HEK293 (cell line): ENCODE measurements at regions not wholly inside any gene's neighbourhood (a gene's known extent, or its start where the extent isn't known, plus 50 kb on each side); places are given as distances from the start of the nearest gene placed in this dataset.

Experiments
- CTCF ChIA-PET: fragments of 350-600 bp; formaldehyde crosslinking; extraction: SDS; loops from one replicate; lab custom pipeline; 2021; ENCODE audit warnings: antibody characterized with exemption; lab: Yijun Ruan, JAX
- POLR2A ChIA-PET: fragments of 300-600 bp; formaldehyde crosslinking; extraction: SDS; loops from one replicate; lab custom pipeline; 2020; ENCODE audit warnings: antibody characterized with exemption, inconsistent platforms; lab: Yijun Ruan, JAX
- H3K27ac ChIP-seq: fragments of 200-500 bp; sonication (Bioruptor generic); 2 replicates; pipeline ENCODE4 v1.5.1; 2014; ENCODE audit warnings: low read depth, low read length, control low read depth, inconsistent platforms; ENCODE audit errors: extremely low read depth
- H3K36me3 ChIP-seq, 2 experiments: fragments of 200-500 bp in 1 of 2; sonication (Bioruptor generic) in 1 of 2; 1 replicate in 1 of 2; 2 replicates in 1 of 2; pipeline ENCODE4 v1.5.1; 2014 to 2017; ENCODE audit warnings: inconsistent platforms in 2 of 2, low read length in 2 of 2; ENCODE audit not compliant: control insufficient read depth in 2 of 2, insufficient read depth in 1 of 2
- H3K4me1 ChIP-seq: fragments of 200-500 bp; sonication (Bioruptor generic); 2 replicates; pipeline ENCODE4 v1.5.1; 2014; ENCODE audit warnings: mild to moderate bottlenecking, low read length, inconsistent platforms; ENCODE audit not compliant: control insufficient read depth, insufficient read depth
- H3K4me3 ChIP-seq: 2 replicates; pipeline ENCODE4 v1.5.1; 2011; ENCODE audit warnings: low read depth, mild to moderate bottlenecking, control low read depth, low read length, moderate library complexity
- H3K9me3 ChIP-seq: fragments of 200-500 bp; sonication (Bioruptor generic); 2 replicates; pipeline ENCODE4 v1.5.1; 2014; ENCODE audit warnings: low read depth, low read length, inconsistent platforms; ENCODE audit not compliant: control insufficient read depth, insufficient read depth
- EGR2 ChIP-seq: fragments of 450-650 bp; formaldehyde crosslinking; IDR thresholded peaks from 2 replicates; pipeline ENCODE4 v1.5.1; 2016; ENCODE audit warnings: low read depth, missing biosample characterization, missing genetic modification characterization
- HOXD13 ChIP-seq: sonication (generic); formaldehyde crosslinking; IDR thresholded peaks from 2 replicates; pipeline ENCODE4 v1.8.0; 2022; ENCODE audit warnings: missing genetic modification reagents, borderline replicate concordance
- KLF1 ChIP-seq: fragments of 450-650 bp; formaldehyde crosslinking; IDR thresholded peaks from 2 replicates; pipeline ENCODE4 v1.5.1; 2016; ENCODE audit warnings: missing biosample characterization, missing genetic modification characterization
- WT1 ChIP-seq: fragments of 450-650 bp; formaldehyde crosslinking; IDR thresholded peaks from 2 replicates; pipeline ENCODE4 v1.5.1; 2016; ENCODE audit warnings: missing biosample characterization, missing genetic modification characterization
- YY1 ChIP-seq: fragments of 450-650 bp; formaldehyde crosslinking; IDR thresholded peaks from 2 replicates; pipeline ENCODE4 v1.5.1; 2018; ENCODE audit warnings: missing biosample characterization, missing genetic modification characterization
- ZNF155 ChIP-seq: fragments of 450-650 bp; formaldehyde crosslinking; IDR thresholded peaks from 2 replicates; pipeline ENCODE4 v1.5.1; 2016; ENCODE audit warnings: missing biosample characterization, missing genetic modification characterization
- ZNF16 ChIP-seq: fragments of 450-650 bp; formaldehyde crosslinking; IDR thresholded peaks from 2 replicates; pipeline ENCODE4 v1.5.1; 2016; ENCODE audit warnings: low read depth, missing biosample characterization, missing genetic modification characterization
- ZNF211 ChIP-seq: fragments of 450-650 bp; formaldehyde crosslinking; IDR thresholded peaks from 2 replicates; pipeline ENCODE4 v1.5.1; 2016; ENCODE audit warnings: low read depth, missing biosample characterization, missing genetic modification characterization
- ZNF266 ChIP-seq: fragments of 450-650 bp; formaldehyde crosslinking; IDR thresholded peaks from 2 replicates; pipeline ENCODE4 v1.5.1; 2016; ENCODE audit warnings: missing biosample characterization, missing genetic modification characterization, low read depth
- ZNF37A ChIP-seq: fragments of 450-650 bp; IDR thresholded peaks from 2 replicates; pipeline ENCODE4 v1.5.1; 2018; ENCODE audit warnings: missing biosample characterization, missing genetic modification characterization
- ZNF529 ChIP-seq: fragments of 450-650 bp; formaldehyde crosslinking; IDR thresholded peaks from 2 replicates; pipeline ENCODE4 v1.5.1; 2017; ENCODE audit warnings: missing genetic modification characterization, missing biosample characterization; ENCODE audit not compliant: insufficient replicate concordance
- ZNF560 ChIP-seq: fragments of 450-650 bp; formaldehyde crosslinking; IDR thresholded peaks from 2 replicates; pipeline ENCODE4 v1.5.1; 2017; ENCODE audit warnings: missing biosample characterization, missing genetic modification characterization, borderline replicate concordance
- ZNF561 ChIP-seq: fragments of 450-650 bp; IDR thresholded peaks from 2 replicates; pipeline ENCODE4 v1.5.1; 2018; ENCODE audit warnings: missing biosample characterization, missing genetic modification characterization, borderline replicate concordance
- ZNF610 ChIP-seq: fragments of 450-650 bp; formaldehyde crosslinking; IDR thresholded peaks from 2 replicates; pipeline ENCODE4 v1.5.1; 2016; ENCODE audit warnings: missing biosample characterization, missing genetic modification characterization, borderline replicate concordance
- ZNF654 ChIP-seq: fragments of 450-650 bp; formaldehyde crosslinking; IDR thresholded peaks from 2 replicates; pipeline ENCODE4 v1.5.1; 2016; ENCODE audit warnings: low read depth, missing biosample characterization, missing genetic modification characterization
- ZNF777 ChIP-seq: fragments of 450-650 bp; formaldehyde crosslinking; IDR thresholded peaks from 2 replicates; pipeline ENCODE4 v1.5.1; 2017; ENCODE audit warnings: missing biosample characterization, missing genetic modification characterization, borderline replicate concordance
- TF ChIP-seq, protein P1 (sequence below): fragments of 450-650 bp; formaldehyde crosslinking; IDR thresholded peaks from 2 replicates; pipeline ENCODE4 v1.5.1; 2017; ENCODE audit warnings: missing biosample characterization, missing genetic modification characterization
- TF ChIP-seq, protein P2 (sequence below): fragments of 450-650 bp; formaldehyde crosslinking; conservative IDR thresholded peaks from 2 replicates; pipeline ENCODE4 v1.5.1; 2016; ENCODE audit warnings: low read depth, missing biosample characterization, missing genetic modification characterization
- TF ChIP-seq, protein P3 (sequence below): fragments of 450-650 bp; formaldehyde crosslinking; IDR thresholded peaks from 2 replicates; pipeline ENCODE4 v1.5.1; 2016; ENCODE audit warnings: missing biosample characterization, missing genetic modification characterization
- TF ChIP-seq, protein P4 (sequence below): fragments of 450-650 bp; formaldehyde crosslinking; IDR thresholded peaks from 2 replicates; pipeline ENCODE4 v1.5.1; 2016; ENCODE audit warnings: missing biosample characterization, missing genetic modification characterization

DNA sequence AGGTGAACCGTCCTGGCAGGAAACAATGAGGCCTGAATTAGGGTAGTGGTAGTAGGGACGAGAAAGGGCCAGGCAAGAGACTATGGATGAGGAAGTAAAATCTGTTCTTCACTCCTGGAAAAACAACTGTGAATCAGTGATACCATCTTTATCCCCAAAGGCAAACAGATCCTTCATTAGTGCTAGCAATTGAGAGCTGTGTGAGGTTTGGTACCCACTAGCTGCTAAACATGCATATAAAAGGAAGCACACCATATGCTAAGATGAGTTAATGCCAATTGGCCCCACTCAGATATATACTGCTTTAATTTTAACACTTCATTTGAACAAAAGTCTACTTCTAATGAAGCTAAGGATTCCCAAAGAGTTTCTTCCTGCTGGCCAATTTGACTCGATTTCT is 244.8 kb upstream of the NR4A3 start:
- H3K27ac ChIP-seq, result no peak overlapping the region

DNA sequence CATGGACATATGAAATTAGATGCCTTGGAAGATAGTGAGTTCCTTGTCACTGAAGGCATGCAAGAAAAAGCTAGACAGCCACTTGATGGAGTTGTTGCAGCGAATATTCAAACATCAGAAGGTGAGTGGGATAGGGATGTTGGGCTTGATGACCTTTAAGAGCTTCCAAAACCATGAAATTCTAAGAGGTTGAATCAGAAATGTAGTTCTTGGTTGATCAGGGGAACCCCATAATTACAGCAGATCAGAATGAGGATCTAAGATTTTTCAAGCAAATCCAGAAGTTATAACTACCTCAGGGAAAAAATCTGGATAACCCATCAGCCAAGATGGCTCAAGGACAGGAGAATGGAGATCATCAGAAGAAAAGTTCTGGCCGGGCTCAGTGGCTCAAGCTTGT is 244.3 kb upstream of the NR4A3 start:
- no peak overlapping the region for H3K4me3 ChIP-seq
- POLR2A ChIA-PET, result no interaction called here
- no peaks in the 10 kb centered on the region for H3K9me3 ChIP-seq
- no peak overlapping the region for H3K27ac ChIP-seq
- CTCF ChIA-PET, result interaction anchor here (0.5 to 0.8 kb wide), 2 partner anchors 13 to 528 kb away, joined by 3 read pairs; no protein-coding TSS in a partner anchor
- no peaks in the 10 kb centered on the region for H3K4me1 ChIP-seq
- no peaks in the 10 kb centered on the region for H3K36me3 ChIP-seq
- TF ChIP-seq ZNF155 (tag by site-specific recombination) (no peak), ZNF211 (tag by site-specific recombination) (no peak), ZNF654 (tag by site-specific recombination) (no peak), ZNF610 (tag by site-specific recombination) (no peak), ZNF266 (tag by site-specific recombination) (no peak), ZNF777 (tag by site-specific recombination) (no peak), ZNF529 (no peak), YY1 (tag by site-specific recombination) (no peak)

More for the DNA sequence above, 244.8 kb upstream of the NR4A3 start:
- ChIA-PET CTCF (interaction anchor here (0.6 to 0.8 kb wide), 3 partner anchors 13 to 1335 kb away, joined by 3 read pairs; no protein-coding TSS in a partner anchor), POLR2A (no interaction called here)
- no peaks in the 10 kb centered on the region for H3K4me1 ChIP-seq
- TF ChIP-seq EGR2 (tag by site-specific recombination) (no peak), ZNF560 (no peak)
- no peak overlapping the region for H3K4me3 ChIP-seq
- no peaks in the 10 kb centered on the region for H3K36me3 ChIP-seq
- no peaks in the 10 kb centered on the region for H3K9me3 ChIP-seq

DNA sequence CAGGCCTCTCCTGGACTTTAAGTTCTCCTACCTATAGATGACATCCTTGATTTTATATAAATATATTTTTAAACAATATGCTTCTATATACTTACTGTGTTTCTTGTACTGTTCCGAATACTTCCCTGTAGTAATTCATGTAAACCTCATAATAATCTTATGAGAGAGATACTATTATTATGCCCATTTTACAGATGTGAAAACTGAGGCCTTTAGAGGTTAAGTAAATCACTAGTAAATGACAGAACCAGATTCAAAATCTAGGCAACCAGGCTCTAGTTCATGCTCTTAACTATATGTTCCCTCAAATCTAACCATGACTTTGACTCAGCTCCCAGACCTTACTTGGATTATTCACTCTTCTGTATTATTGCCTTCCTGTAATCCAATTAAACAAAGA is 243.0 kb upstream of the NR4A3 start:
- Histone ChIP-seq H3K4me3 (no peak overlapping the region), H3K27ac (no peak overlapping the region), H3K9me3 (no peaks in the 10 kb centered on the region), H3K4me1 (no peaks in the 10 kb centered on the region), H3K36me3 (no peaks in the 10 kb centered on the region)
- ChIA-PET POLR2A (no interaction called here), CTCF (no interaction called here)
- TF ChIP-seq ZNF16 (no peak), ZNF561 (no peak), YY1 (tag by site-specific recombination) (no peak), ZNF37A (no peak), KLF1 (tag by site-specific recombination) (no peak), HOXD13 (no peak), WT1 (tag by site-specific recombination) (no peak)
- TF ChIP-seq, protein P1, sequence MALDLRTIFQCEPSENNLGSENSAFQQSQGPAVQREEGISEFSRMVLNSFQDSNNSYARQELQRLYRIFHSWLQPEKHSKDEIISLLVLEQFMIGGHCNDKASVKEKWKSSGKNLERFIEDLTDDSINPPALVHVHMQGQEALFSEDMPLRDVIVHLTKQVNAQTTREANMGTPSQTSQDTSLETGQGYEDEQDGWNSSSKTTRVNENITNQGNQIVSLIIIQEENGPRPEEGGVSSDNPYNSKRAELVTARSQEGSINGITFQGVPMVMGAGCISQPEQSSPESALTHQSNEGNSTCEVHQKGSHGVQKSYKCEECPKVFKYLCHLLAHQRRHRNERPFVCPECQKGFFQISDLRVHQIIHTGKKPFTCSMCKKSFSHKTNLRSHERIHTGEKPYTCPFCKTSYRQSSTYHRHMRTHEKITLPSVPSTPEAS (tag by site-specific recombination), result no peak
- TF ChIP-seq, protein P2, sequence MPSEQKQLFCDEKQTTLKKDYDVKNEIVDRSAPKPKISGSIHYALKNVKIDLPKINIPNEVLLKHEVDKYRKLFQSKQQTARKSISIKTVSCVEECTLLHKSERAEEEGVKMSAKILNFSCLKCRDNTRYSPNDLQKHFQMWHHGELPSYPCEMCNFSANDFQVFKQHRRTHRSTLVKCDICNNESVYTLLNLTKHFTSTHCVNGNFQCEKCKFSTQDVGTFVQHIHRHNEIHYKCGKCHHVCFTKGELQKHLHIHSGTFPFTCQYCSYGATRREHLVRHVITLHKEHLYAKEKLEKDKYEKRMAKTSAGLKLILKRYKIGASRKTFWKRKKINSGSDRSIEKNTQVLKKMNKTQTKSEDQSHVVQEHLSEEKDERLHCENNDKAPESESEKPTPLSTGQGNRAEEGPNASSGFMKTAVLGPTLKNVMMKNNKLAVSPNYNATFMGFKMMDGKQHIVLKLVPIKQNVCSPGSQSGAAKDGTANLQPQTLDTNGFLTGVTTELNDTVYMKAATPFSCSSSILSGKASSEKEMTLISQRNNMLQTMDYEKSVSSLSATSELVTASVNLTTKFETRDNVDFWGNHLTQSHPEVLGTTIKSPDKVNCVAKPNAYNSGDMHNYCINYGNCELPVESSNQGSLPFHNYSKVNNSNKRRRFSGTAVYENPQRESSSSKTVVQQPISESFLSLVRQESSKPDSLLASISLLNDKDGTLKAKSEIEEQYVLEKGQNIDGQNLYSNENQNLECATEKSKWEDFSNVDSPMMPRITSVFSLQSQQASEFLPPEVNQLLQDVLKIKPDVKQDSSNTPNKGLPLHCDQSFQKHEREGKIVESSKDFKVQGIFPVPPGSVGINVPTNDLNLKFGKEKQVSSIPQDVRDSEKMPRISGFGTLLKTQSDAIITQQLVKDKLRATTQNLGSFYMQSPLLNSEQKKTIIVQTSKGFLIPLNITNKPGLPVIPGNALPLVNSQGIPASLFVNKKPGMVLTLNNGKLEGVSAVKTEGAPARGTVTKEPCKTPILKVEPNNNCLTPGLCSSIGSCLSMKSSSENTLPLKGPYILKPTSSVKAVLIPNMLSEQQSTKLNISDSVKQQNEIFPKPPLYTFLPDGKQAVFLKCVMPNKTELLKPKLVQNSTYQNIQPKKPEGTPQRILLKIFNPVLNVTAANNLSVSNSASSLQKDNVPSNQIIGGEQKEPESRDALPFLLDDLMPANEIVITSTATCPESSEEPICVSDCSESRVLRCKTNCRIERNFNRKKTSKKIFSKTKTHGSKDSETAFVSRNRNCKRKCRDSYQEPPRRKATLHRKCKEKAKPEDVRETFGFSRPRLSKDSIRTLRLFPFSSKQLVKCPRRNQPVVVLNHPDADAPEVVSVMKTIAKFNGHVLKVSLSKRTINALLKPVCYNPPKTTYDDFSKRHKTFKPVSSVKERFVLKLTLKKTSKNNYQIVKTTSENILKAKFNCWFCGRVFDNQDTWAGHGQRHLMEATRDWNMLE, result no peak
- TF ChIP-seq, protein P3, sequence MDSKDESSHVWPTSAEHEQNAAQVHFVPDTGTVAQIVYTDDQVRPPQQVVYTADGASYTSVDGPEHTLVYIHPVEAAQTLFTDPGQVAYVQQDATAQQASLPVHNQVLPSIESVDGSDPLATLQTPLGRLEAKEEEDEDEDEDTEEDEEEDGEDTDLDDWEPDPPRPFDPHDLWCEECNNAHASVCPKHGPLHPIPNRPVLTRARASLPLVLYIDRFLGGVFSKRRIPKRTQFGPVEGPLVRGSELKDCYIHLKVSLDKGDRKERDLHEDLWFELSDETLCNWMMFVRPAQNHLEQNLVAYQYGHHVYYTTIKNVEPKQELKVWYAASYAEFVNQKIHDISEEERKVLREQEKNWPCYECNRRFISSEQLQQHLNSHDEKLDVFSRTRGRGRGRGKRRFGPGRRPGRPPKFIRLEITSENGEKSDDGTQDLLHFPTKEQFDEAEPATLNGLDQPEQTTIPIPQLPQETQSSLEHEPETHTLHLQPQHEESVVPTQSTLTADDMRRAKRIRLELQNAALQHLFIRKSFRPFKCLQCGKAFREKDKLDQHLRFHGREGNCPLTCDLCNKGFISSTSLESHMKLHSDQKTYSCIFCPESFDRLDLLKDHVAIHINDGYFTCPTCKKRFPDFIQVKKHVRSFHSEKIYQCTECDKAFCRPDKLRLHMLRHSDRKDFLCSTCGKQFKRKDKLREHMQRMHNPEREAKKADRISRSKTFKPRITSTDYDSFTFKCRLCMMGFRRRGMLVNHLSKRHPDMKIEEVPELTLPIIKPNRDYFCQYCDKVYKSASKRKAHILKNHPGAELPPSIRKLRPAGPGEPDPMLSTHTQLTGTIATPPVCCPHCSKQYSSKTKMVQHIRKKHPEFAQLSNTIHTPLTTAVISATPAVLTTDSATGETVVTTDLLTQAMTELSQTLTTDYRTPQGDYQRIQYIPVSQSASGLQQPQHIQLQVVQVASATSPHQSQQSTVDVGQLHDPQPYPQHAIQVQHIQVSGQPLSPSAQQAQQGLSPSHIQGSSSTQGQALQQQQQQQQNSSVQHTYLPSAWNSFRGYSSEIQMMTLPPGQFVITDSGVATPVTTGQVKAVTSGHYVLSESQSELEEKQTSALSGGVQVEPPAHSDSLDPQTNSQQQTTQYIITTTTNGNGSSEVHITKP (tag by site-specific recombination), result no peak
- TF ChIP-seq, protein P4, sequence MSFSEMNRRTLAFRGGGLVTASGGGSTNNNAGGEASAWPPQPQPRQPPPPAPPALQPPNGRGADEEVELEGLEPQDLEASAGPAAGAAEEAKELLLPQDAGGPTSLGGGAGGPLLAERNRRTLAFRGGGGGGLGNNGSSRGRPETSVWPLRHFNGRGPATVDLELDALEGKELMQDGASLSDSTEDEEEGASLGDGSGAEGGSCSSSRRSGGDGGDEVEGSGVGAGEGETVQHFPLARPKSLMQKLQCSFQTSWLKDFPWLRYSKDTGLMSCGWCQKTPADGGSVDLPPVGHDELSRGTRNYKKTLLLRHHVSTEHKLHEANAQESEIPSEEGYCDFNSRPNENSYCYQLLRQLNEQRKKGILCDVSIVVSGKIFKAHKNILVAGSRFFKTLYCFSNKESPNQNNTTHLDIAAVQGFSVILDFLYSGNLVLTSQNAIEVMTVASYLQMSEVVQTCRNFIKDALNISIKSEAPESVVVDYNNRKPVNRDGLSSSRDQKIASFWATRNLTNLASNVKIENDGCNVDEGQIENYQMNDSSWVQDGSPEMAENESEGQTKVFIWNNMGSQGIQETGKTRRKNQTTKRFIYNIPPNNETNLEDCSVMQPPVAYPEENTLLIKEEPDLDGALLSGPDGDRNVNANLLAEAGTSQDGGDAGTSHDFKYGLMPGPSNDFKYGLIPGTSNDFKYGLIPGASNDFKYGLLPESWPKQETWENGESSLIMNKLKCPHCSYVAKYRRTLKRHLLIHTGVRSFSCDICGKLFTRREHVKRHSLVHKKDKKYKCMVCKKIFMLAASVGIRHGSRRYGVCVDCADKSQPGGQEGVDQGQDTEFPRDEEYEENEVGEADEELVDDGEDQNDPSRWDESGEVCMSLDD (tag by site-specific recombination), result no peak
